Nephron (organoid): ENCODE measurements at regions not wholly inside any gene's neighbourhood (a gene's known extent, or its start where the extent isn't known, plus 50 kb on each side); places are given as distances from the start of the nearest gene placed in this dataset.

ENCODE experiments used
- H3K27ac Mint-ChIP-seq, 3 experiments: 2 replicates each; pipeline ENCODE4 v1.8.0; 2020; ENCODE audit warnings: mixed read lengths in 3 of 3, mild to moderate bottlenecking in 2 of 3, moderate library complexity in 1 of 3
- H3K27me3 Mint-ChIP-seq: 2 replicates; pipeline ENCODE4 v1.8.0; 2021; ENCODE audit warnings: low read depth, mild to moderate bottlenecking, moderate library complexity, mixed read lengths
- H3K36me3 Mint-ChIP-seq: 2 replicates; pipeline ENCODE4 v1.8.0; 2020; ENCODE audit warnings: low read depth, mixed read lengths
- H3K4me1 Mint-ChIP-seq: 2 replicates; pipeline ENCODE4 v1.8.0; 2020; ENCODE audit warnings: mixed read lengths
- H3K4me3 Mint-ChIP-seq, 3 experiments: 2 replicates each; pipeline ENCODE4 v1.8.0; 2020; ENCODE audit warnings: mild to moderate bottlenecking in 3 of 3, mixed read lengths in 3 of 3, moderate library complexity in 2 of 3
- H3K9me3 Mint-ChIP-seq: 2 replicates; pipeline ENCODE4 v1.8.0; 2020; ENCODE audit warnings: mixed read lengths
- CTCF ChIP-seq, 3 experiments: fragments of 200-600 bp; sonication (generic); IDR thresholded peaks; one replicate each; pipeline ENCODE4 v1.5.0; 2021; ENCODE audit warnings: antibody characterized with exemption in 3 of 3; ENCODE audit not compliant: unreplicated experiment in 3 of 3

- no peak for TF ChIP-seq CTCF (IDR thresholded peaks at IDR 0.05; ENCODE audit: unreplicated experiment in 3 of 3)
- no peak overlapping the region for H3K4me3 Mint-ChIP-seq
- H3K27me3 Mint-ChIP-seq = no peaks in the 10 kb centered on the region
- peak overlapping the region in 1 of 3 experiments; percentile 84 for H3K27ac Mint-ChIP-seq
- H3K36me3 Mint-ChIP-seq = no peaks in the 10 kb centered on the region
- peaks cover 41% of the 10 kb centered on the region for H3K4me1 Mint-ChIP-seq
- H3K9me3 Mint-ChIP-seq = no peaks in the 10 kb centered on the region
Observed at GRCh38 chr11:104525416-104525815, 361.5 kb upstream of the PDGFD start.

DNA sequence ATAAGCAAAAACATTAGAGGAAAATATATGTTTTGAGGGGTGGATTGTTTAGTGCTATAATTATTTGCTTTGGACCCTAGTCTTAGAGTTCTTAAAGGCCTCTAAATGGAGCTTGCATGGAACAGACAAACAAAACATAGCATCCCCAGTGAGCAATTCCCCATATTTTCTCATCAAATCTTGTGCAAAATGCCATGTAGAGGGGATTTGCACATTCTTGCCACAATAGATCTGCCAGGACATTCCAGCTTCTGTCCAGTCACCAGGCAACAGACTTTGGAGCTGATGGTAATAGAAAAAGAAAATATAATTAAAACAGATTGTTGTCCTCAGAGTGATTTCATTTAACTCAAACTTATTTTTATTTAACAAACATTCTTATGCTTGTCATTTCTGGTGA, 360.3 kb upstream of the PDGFD start:
- H3K36me3 Mint-ChIP-seq = no peaks in the 10 kb centered on the region
- TF ChIP-seq CTCF (IDR thresholded peaks at IDR 0.05; ENCODE audit: unreplicated experiment in 3 of 3) = no peak
- no peak overlapping the region for H3K27ac Mint-ChIP-seq
- H3K4me3 Mint-ChIP-seq = no peak overlapping the region
- peaks cover 29% of the 10 kb centered on the region for H3K4me1 Mint-ChIP-seq
- peaks cover under 1% of the 10 kb centered on the region for H3K9me3 Mint-ChIP-seq
- H3K27me3 Mint-ChIP-seq = no peaks in the 10 kb centered on the region

DNA sequence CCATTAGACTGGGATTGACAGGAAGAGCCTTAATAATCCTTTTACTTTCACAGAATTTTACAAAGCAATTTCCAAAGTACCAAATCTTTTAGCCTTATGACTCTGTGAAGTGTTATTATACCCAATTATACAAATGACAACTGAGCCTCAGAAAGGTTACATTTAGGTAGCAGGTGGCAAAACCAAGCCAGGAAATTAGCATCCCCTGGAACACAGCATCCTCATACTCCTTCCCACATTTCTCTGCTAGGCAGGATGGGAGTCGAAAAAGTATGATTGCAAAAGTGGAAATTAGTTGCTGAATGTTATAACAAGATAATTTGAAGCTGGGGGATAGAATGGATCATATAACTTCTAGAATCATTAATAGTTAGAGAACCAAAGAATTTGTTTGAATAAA, 359.7 kb upstream of the PDGFD start:
- Mint-ChIP-seq H3K9me3 (peaks cover 2% of the 10 kb centered on the region), H3K4me3 (no peak overlapping the region), H3K27me3 (no peaks in the 10 kb centered on the region), H3K36me3 (no peaks in the 10 kb centered on the region), H3K27ac (no peak overlapping the region), H3K4me1 (peaks cover 23% of the 10 kb centered on the region)
- TF ChIP-seq CTCF (IDR thresholded peaks at IDR 0.05; ENCODE audit: unreplicated experiment in 3 of 3) = no peak

GRCh38 chr11:104522650-104523049, 358.7 kb upstream of the PDGFD start:
- TF ChIP-seq CTCF (IDR thresholded peaks at IDR 0.05; ENCODE audit: unreplicated experiment in 3 of 3) = no peak
- Mint-ChIP-seq H3K4me1 (peaks cover 19% of the 10 kb centered on the region), H3K9me3 (peaks cover 2% of the 10 kb centered on the region), H3K36me3 (no peaks in the 10 kb centered on the region), H3K27ac (no peak overlapping the region), H3K27me3 (no peaks in the 10 kb centered on the region), H3K4me3 (no peak overlapping the region)

- H3K27me3 Mint-ChIP-seq = no peaks in the 10 kb centered on the region
Observed at GRCh38 chr11:104522123-104522522, 358.2 kb upstream of the PDGFD start.

More at GRCh38 chr11:104522123-104522522, 358.2 kb upstream of the PDGFD start:
- no peak for TF ChIP-seq CTCF (IDR thresholded peaks at IDR 0.05; ENCODE audit: unreplicated experiment in 3 of 3)
- no peaks in the 10 kb centered on the region for H3K36me3 Mint-ChIP-seq
- peaks cover 13% of the 10 kb centered on the region for H3K4me1 Mint-ChIP-seq
- no peak overlapping the region for H3K4me3 Mint-ChIP-seq
- H3K9me3 Mint-ChIP-seq = peaks cover 2% of the 10 kb centered on the region
- no peak overlapping the region for H3K27ac Mint-ChIP-seq
